Stimulated activated CD4-positive, alpha-beta T cell treated with anti-CD3 and anti-CD28 coated beads, Interleukin-4, amount 100 ng/mL, for 24 hours (primary cell): ENCODE measurements at regions not wholly inside any gene's neighbourhood (a gene's known extent, or its start where the extent isn't known, plus 50 kb on each side); places are given as distances from the start of the nearest gene placed in this dataset.

ENCODE experiments used
- DNase-seq: peaks from one replicate; pipeline ENCODE4 v3.0.0-alpha.2; 2020

- DNase-seq, result no peak
These were observed 827.8 kb downstream of the TLE4 start for GRCh38 chr9:80399606-80400005.

DNA sequence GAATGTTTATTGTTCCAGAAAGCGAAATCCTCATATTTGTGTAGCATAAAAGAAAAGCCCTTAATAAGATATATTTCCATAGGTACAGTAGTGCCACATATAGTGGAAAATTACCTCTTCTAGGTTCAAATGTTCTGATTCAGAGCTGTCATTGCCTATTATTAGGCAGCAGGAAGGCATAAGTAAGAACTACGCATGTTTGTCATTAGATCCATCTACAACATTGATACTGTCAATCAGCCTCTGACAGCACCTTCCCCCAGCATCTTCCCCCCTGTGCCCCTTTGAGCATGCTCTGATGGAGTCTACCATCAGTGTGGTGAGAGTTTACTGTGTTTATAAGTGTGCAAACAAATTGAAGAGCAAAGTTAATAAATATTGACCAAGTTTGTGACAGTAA, 816.1 kb downstream of the TLE4 start:
- DNase-seq, result no peak

DNA sequence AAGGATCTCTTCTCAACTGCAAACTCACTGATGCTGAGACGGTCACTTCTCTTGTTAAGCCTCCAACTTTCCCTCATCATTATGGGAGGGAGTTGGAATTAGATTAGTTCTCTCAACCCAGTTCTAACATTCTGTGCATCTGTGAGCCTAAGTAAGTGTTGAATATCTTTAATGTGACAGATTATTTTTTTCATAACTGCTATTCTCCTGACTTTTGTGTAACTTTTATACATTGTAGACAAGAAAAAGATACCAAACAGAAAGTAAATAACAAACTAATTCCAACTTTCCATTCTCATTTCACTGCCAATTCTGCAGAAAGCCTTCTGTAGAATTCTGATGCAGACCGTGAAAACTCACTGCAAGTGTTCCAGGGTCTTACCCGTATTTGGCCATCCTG, 813.5 kb downstream of the TLE4 start:
- no peak for DNase-seq

DNA sequence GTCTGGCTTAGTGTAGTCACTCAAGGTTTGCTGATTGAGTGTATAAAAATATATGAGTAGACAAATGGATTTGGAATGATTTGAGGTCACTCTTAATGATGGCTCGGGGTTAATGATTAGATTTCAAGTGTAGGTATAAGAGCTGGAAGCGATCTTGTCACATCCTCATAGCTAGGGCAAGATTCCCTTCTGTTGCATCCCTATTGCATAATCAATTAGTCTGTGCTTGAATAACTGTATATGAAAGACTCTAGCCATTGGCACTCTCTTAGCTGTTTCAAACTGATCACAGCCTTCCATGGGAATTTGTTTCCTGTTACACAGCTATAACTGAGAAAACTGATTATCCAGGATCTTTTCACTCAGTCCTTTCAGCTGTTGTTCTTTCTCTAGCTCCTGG, 811.6 kb downstream of the TLE4 start:
- DNase-seq, result no peak

GRCh38 chr9:80382211-80382891, 810.6 kb downstream of the TLE4 start:
- DNase-seq, result no peak

- DNase-seq, result no peak
These were observed 808.5 kb downstream of the TLE4 start for GRCh38 chr9:80380301-80380700.

- no peak for DNase-seq
These were observed 807.0 kb downstream of the TLE4 start for GRCh38 chr9:80378669-80379293.

- no peak for DNase-seq
These were observed 804.4 kb downstream of the TLE4 start for GRCh38 chr9:80376180-80376579.

GRCh38 chr9:80375477-80375876, 803.7 kb downstream of the TLE4 start:
- DNase-seq, result no peak

DNA sequence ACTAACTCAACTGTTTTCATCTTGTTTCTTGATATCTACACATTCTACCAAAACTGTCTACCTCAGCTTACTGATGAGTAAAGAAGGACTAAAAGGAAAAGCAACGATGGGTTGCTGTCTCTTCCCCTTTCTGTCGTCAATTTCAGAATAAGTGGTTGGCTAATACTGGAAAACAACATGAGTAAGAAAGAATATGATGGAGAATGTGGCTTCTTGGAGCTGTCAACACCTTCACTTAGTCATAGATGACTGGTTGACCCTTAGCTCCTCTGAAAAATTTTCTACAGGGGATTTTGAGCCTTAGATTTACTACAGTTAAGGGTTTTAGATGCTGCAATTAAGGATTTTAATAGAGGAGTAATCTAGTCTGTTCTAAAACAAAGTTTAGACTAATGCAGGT, 797.9 kb downstream of the TLE4 start:
- DNase-seq, result no peak

DNA sequence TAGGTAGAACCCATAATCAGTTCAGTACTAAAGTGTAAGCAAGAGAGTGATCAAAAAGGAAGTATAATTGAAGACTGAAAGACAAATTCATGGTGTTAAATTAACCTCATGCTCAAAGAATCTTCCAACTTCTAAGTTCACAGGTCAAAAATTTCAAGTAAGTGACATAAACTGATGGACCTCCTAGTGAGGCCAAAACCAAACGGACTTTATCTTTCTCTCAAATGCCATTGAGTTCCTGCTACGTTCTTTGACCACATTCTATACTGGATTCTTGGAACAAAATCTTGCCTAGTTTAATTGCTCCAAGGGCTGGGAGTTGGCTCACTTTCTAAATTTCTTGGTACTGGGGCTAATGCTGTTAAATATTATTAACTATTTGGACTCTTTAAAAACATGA, 794.9 kb downstream of the TLE4 start:
- DNase-seq, result no peak

GRCh38 chr9:80359941-80360881, 788.4 kb downstream of the TLE4 start:
- DNase-seq, result no peak

GRCh38 chr9:80359291-80359690, 787.5 kb downstream of the TLE4 start:
- DNase-seq, result no peak

DNA sequence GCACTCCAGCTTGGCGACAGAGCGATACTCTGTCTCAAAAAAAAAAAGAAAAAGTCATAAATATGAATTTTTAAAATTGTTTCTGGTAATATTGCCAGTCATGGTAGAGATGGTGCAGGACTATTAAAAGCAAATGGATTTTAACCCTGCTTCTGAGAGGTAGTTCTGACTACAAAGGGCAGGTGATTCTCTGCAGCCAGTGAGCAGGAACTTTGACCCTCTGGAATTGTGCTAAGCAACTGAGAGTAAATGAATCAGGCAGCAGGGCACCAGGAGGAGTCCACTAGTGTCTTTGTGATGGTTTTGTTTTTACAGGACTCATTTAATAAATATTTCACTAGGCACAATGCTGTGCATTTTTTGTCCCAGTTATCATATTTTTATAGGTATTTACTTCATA, 781.2 kb downstream of the TLE4 start:
- no peak for DNase-seq

DNA sequence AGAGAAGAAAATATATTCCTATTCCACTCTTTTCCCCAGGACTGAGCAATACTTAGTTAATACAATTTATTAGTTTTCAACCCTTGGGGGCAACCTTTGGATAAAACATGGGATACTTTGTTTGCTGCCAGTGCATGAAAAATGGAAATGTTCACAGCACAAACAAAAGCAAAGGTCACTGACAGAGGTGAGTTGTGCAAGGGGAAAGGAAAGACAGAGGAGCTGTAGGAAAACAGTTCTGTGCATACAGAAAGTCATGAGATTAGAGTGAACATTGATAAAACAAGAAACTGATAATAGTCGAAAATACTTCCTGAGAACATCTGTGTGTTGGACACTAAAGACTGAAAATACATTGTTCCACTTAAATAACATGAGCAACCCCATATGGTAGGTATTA, 779.8 kb downstream of the TLE4 start:
- DNase-seq, result no peak

GRCh38 chr9:80326105-80326504, 754.3 kb downstream of the TLE4 start:
- no peak for DNase-seq

DNA sequence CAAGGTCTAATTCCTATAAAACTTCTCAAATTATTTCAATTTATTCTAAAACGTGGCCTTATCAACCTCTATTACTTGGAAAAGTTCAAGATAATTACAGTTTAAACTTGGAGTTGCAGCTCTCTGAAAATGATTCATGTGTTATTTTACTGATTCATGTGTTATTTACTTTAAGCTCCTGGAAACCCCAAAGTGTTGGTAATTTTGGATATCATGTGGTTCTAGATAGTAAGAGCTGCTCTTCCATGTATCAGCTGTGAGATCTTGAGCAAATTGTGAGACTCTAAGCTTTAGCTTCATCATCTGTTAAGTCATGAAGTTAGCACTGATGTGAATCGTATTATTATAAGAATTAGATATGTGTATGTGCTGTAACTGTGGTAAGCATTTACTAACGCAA, 749.2 kb downstream of the TLE4 start:
- no peak for DNase-seq

DNA sequence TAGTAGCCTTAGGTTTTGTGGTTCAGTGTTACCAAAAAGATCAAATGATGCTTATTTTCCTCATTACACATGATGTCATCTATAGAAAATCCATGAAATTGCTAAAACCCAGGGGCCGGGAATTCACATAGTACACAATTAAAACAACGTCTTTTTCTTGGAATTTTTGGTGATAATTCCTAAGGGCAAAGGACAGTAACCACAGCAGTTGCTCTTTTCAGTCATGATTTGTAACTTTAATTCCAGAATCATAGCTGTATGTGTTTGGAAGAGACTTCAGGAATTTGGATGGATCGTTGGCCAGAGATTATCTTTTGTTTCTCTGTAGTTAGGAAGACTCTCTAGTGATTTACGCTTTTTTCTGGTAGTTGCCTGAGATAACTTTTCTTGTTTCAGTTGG, 748.7 kb downstream of the TLE4 start:
- DNase-seq, result no peak

DNA sequence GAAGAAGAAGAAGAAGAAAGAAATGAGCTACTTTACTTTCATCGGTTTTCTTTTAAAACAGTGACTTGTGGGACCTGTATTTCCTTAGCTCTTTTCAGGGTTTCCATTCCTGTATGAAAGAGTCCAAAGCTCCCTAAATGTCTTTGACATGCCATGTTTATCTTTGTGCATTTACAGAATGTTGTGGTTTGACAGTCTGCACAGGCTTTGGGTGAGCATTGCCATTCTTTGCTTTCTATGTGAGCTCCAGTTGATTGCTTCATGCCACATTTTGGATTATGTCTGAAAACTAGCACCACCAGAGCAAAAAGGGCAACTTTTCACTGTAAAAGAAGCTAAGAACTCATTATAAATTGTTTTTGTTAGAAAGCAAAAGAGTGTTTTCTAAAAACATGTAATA, 733.4 kb downstream of the TLE4 start:
- no peak for DNase-seq

DNA sequence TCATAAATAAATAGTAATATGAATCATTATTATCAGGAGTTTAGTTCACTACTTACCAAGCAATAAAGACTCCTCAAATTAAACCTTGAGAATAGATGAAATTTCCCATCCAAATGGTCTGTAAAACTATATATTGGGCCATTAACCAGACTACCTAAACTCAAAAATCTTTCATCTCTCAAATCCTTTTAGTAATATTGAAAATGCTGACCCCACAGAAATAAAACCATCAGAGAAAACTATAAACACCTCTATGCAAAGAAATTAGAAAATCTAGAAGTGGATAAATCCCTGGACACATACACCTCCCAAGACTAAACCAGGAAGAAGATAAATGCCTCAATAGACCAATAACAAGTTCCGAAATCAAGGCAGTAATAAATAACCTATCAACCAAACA, 723.2 kb downstream of the TLE4 start:
- no peak for DNase-seq

GRCh38 chr9:80294318-80294717, 722.6 kb downstream of the TLE4 start:
- DNase-seq, result no peak

DNA sequence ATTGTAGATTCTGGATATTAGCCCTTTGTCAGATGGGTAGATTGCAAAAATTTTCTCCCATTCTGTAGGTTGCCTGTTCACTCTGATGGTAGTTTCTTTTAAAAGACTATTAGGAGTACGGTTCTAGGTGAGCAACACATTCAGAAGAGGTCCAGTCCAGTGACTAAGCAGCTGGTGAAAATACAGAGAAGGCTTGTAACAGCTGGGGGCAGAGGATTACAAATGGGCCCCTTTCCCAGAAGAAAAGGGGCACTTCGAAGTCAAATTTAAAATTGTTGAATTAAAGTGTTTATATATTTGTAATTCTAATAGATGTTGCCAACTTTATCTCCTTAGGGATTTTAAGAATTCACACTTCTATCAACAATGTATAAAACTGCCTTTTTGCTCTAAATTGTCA, 720.5 kb downstream of the TLE4 start:
- no peak for DNase-seq

GRCh38 chr9:80285326-80285725, 713.6 kb downstream of the TLE4 start:
- DNase-seq, result no peak

- DNase-seq, result no peak
These were observed 711.0 kb downstream of the TLE4 start for GRCh38 chr9:80282766-80283165.
